ENCODE measurements at regions not wholly inside any gene's neighbourhood (a gene's known extent, or its start where the extent isn't known, plus 50 kb on each side); places are given as distances from the start of the nearest gene placed in this dataset.

GRCh38 chr4:56182356-56182755, 204.9 kb downstream of the AASDH start:
- no peak overlapping the region for H3K4me3 ChIP-seq (ENCODE audit: low read depth in 1 of 2, low read length in 2 of 2)
- no peaks in the 10 kb centered on the region for H3K36me3 ChIP-seq (ENCODE audit: control insufficient read depth in 1 of 2, insufficient read depth in 2 of 2, low read length in 2 of 2)
- no peak overlapping the region for H3K27ac ChIP-seq (ENCODE audit: low read length)
- H3K27me3 ChIP-seq (ENCODE audit: low read depth, low read length): no peaks in the 10 kb centered on the region
- no peaks in the 10 kb centered on the region for H3K9me3 ChIP-seq (ENCODE audit: control insufficient read depth in 1 of 2, low read length in 2 of 2)
- no peaks in the 10 kb centered on the region for H3K4me1 ChIP-seq (ENCODE audit: control insufficient read depth in 1 of 2, insufficient read depth in 2 of 2, low read length in 2 of 2)

GRCh38 chr4:56181140-56181953, 205.9 kb downstream of the AASDH start:
- Histone ChIP-seq H3K4me3 (ENCODE audit: low read depth in 1 of 2, low read length in 2 of 2) (no peak overlapping the region), H3K27me3 (ENCODE audit: low read depth, low read length) (no peaks in the 10 kb centered on the region), H3K9me3 (ENCODE audit: control insufficient read depth in 1 of 2, low read length in 2 of 2) (no peaks in the 10 kb centered on the region), H3K36me3 (ENCODE audit: control insufficient read depth in 1 of 2, insufficient read depth in 2 of 2, low read length in 2 of 2) (no peaks in the 10 kb centered on the region), H3K27ac (ENCODE audit: low read length) (no peak overlapping the region), H3K4me1 (ENCODE audit: control insufficient read depth in 1 of 2, insufficient read depth in 2 of 2, low read length in 2 of 2) (no peaks in the 10 kb centered on the region)

DNA sequence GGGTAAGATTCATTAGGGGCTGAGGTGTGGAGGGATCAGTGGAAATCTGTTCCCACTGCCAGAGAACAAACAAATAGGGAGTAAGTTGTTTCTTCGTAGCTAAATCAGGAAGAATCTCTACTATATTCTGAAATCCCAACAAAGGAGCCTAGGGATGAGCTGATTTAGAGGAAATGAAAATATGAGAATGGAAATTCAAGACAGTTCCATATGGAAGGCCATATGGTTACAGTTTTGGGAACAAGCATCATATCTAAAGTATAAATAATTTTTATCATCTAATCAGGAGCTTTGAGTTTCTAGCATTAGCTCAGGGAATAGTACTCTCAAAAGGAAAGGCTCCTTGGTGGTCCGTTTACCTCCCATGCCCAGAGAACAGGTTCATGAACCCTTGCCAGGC, 218.2 kb downstream of the AASDH start:
- Histone ChIP-seq H3K36me3 (ENCODE audit: control insufficient read depth in 1 of 2, insufficient read depth in 2 of 2, low read length in 2 of 2) (no peaks in the 10 kb centered on the region), H3K4me1 (ENCODE audit: control insufficient read depth in 1 of 2, insufficient read depth in 2 of 2, low read length in 2 of 2) (no peaks in the 10 kb centered on the region), H3K9me3 (ENCODE audit: control insufficient read depth in 1 of 2, low read length in 2 of 2) (peaks cover 0 to 7% of the 10 kb centered on the region in 2 donors), H3K27ac (ENCODE audit: low read length) (no peak overlapping the region), H3K4me3 (ENCODE audit: low read depth in 1 of 2, low read length in 2 of 2) (no peak overlapping the region), H3K27me3 (ENCODE audit: low read depth, low read length) (no peaks in the 10 kb centered on the region)

DNA sequence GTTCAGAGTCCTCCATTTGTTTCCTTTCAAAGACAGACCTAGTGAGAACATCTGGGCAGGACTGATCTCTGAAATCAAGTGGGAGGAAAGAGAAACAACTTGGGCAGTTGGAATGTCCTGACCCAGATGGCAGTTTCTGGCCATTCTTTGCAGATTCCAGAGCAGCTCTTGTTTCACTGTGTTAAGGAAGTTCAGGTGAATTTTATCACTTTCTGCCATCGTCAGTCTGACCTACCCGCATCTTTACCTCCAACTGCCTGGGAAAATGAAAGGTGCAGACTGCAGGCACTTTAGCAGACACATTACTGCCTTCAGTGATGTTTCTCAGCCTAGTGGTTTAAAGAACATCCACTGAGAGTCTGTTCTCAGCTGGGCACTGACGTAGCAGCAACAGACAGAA, 216.2 kb downstream of the CEP135 start:
- Histone ChIP-seq H3K4me1 (ENCODE audit: control insufficient read depth in 1 of 2, insufficient read depth in 2 of 2, low read length in 2 of 2) (no peaks in the 10 kb centered on the region), H3K27ac (ENCODE audit: low read length) (no peak overlapping the region), H3K27me3 (ENCODE audit: low read depth, low read length) (no peaks in the 10 kb centered on the region), H3K36me3 (ENCODE audit: control insufficient read depth in 1 of 2, insufficient read depth in 2 of 2, low read length in 2 of 2) (no peaks in the 10 kb centered on the region), H3K9me3 (ENCODE audit: control insufficient read depth in 1 of 2, low read length in 2 of 2) (peaks cover 0 to 7% of the 10 kb centered on the region in 2 donors), H3K4me3 (ENCODE audit: low read depth in 1 of 2, low read length in 2 of 2) (no peak overlapping the region)

DNA sequence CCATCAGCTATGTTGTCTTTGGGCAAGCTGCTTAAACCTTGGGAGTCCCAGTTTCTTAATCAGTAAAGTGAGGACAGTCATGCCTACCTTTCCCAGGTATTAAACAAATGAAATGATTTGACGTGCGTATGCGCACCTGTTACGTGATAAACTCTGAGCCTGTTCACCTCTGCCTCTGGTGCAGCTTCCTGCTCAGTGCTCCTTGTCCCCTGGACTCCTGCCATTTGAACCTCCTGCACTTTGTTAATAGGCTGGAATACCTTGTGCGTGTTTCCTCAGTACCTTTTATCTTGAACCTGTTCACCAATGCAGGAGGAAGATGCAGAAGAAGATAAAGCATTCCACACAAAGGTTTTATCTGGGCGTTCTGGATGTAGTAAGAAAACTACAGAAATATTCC, 211.9 kb downstream of the CEP135 start:
- no peaks in the 10 kb centered on the region for H3K9me3 ChIP-seq (ENCODE audit: control insufficient read depth in 1 of 2, low read length in 2 of 2)
- no peak overlapping the region for H3K27ac ChIP-seq (ENCODE audit: low read length)
- H3K36me3 ChIP-seq (ENCODE audit: control insufficient read depth in 1 of 2, insufficient read depth in 2 of 2, low read length in 2 of 2): no peaks in the 10 kb centered on the region
- H3K27me3 ChIP-seq (ENCODE audit: low read depth, low read length): no peaks in the 10 kb centered on the region
- no peaks in the 10 kb centered on the region for H3K4me1 ChIP-seq (ENCODE audit: control insufficient read depth in 1 of 2, insufficient read depth in 2 of 2, low read length in 2 of 2)
- H3K4me3 ChIP-seq (ENCODE audit: low read depth in 1 of 2, low read length in 2 of 2): no peak overlapping the region

DNA sequence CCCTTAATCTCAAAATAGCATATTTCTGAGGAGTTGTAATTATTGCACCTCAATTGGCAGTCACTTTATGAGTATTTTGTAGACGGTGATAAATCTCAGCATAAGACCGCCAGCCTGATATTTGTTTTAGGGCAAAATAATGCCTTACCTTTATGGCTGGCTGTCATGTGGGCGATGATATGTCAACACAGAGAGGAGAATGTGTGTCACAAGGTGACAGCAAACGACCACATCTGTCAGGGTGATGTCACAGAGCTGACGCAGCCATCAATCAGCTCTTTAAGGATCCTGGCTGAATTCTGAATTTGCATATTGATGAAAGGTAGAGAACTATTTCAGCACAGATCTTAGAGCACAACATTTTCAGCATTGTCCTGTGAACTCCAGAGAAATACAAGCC, 209.7 kb downstream of the CEP135 start:
- Histone ChIP-seq H3K9me3 (ENCODE audit: control insufficient read depth in 1 of 2, low read length in 2 of 2) (no peaks in the 10 kb centered on the region), H3K4me3 (ENCODE audit: low read depth in 1 of 2, low read length in 2 of 2) (no peak overlapping the region), H3K27ac (ENCODE audit: low read length) (no peak overlapping the region), H3K27me3 (ENCODE audit: low read depth, low read length) (no peaks in the 10 kb centered on the region), H3K4me1 (ENCODE audit: control insufficient read depth in 1 of 2, insufficient read depth in 2 of 2, low read length in 2 of 2) (no peaks in the 10 kb centered on the region), H3K36me3 (ENCODE audit: control insufficient read depth in 1 of 2, insufficient read depth in 2 of 2, low read length in 2 of 2) (no peaks in the 10 kb centered on the region)

DNA sequence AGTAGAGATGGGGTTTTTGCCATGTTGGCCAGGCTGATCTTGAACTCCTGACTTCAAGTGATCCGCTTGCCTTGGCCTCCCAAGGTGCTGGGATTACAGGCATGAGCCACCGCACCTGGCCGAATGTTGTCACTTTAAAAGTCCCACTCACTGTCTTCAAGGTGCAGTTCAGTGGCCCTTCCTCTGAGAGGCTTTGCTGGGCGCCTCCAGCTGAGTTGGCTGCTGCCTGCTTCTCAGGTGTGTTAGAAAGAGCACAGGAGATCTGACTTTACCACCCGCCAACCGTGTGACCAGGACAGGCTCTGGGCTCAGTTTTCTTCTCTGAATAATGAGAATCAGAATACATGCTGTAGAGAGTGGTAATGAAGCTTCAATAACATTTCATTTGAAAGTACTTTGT, 207.4 kb downstream of the CEP135 start:
- no peaks in the 10 kb centered on the region for H3K36me3 ChIP-seq (ENCODE audit: control insufficient read depth in 1 of 2, insufficient read depth in 2 of 2, low read length in 2 of 2)
- no peaks in the 10 kb centered on the region for H3K27me3 ChIP-seq (ENCODE audit: low read depth, low read length)
- H3K4me3 ChIP-seq (ENCODE audit: low read depth in 1 of 2, low read length in 2 of 2): no peak overlapping the region
- H3K9me3 ChIP-seq (ENCODE audit: control insufficient read depth in 1 of 2, low read length in 2 of 2): no peaks in the 10 kb centered on the region
- H3K4me1 ChIP-seq (ENCODE audit: control insufficient read depth in 1 of 2, insufficient read depth in 2 of 2, low read length in 2 of 2): no peaks in the 10 kb centered on the region
- H3K27ac ChIP-seq (ENCODE audit: low read length): no peak overlapping the region

DNA sequence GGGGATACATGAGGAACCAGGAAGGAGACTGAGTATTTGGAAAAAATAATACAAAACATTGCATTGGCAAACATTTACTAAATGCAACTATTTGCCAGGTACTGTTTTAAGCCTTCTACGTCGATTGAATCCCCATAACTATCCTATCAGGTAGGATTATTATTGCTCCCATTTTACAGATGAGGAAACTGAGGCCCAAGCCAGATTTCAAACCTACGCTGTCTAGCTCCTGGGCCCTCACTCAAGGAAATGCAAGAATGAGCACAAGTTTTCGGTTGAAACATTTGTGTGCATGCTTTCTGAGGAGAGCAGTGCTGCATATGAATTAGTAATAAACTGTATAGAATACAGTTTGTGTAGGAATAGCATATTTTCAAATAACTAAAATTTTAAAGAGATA, 206.7 kb downstream of the CEP135 start:
- H3K36me3 ChIP-seq (ENCODE audit: control insufficient read depth in 1 of 2, insufficient read depth in 2 of 2, low read length in 2 of 2): no peaks in the 10 kb centered on the region
- no peaks in the 10 kb centered on the region for H3K9me3 ChIP-seq (ENCODE audit: control insufficient read depth in 1 of 2, low read length in 2 of 2)
- no peak overlapping the region for H3K27ac ChIP-seq (ENCODE audit: low read length)
- H3K27me3 ChIP-seq (ENCODE audit: low read depth, low read length): no peaks in the 10 kb centered on the region
- H3K4me3 ChIP-seq (ENCODE audit: low read depth in 1 of 2, low read length in 2 of 2): no peak overlapping the region
- no peaks in the 10 kb centered on the region for H3K4me1 ChIP-seq (ENCODE audit: control insufficient read depth in 1 of 2, insufficient read depth in 2 of 2, low read length in 2 of 2)

DNA sequence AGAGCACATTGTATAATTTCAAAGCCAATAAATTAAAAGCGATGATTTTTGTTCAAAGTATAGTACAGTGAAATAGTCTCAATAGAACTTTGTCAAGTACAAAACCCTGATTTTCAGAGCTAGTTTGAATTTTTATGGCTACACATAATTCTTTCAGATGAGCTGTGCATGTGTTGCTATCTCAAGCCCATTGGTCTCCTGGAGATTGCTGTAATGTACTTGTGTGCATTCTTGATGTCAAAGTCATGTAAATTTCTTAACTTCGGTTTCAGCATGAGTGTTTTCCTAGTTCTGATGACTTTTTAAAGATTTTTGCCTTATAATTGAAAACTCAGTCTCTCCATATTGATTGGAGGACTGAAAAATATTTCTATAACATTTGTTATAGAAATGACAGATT, 200.8 kb downstream of the CEP135 start:
- Histone ChIP-seq H3K9me3 (ENCODE audit: control insufficient read depth in 1 of 2, low read length in 2 of 2) (no peaks in the 10 kb centered on the region), H3K4me3 (ENCODE audit: low read depth in 1 of 2, low read length in 2 of 2) (no peak overlapping the region), H3K27me3 (ENCODE audit: low read depth, low read length) (no peaks in the 10 kb centered on the region), H3K36me3 (ENCODE audit: control insufficient read depth in 1 of 2, insufficient read depth in 2 of 2, low read length in 2 of 2) (no peaks in the 10 kb centered on the region), H3K27ac (ENCODE audit: low read length) (no peak overlapping the region), H3K4me1 (ENCODE audit: control insufficient read depth in 1 of 2, insufficient read depth in 2 of 2, low read length in 2 of 2) (no peaks in the 10 kb centered on the region)

GRCh38 chr4:56148428-56148827, 199.7 kb downstream of the CEP135 start:
- H3K4me1 ChIP-seq (ENCODE audit: control insufficient read depth in 1 of 2, insufficient read depth in 2 of 2, low read length in 2 of 2): no peaks in the 10 kb centered on the region
- H3K4me3 ChIP-seq (ENCODE audit: low read depth in 1 of 2, low read length in 2 of 2): no peak overlapping the region
- H3K27me3 ChIP-seq (ENCODE audit: low read depth, low read length): no peaks in the 10 kb centered on the region
- H3K36me3 ChIP-seq (ENCODE audit: control insufficient read depth in 1 of 2, insufficient read depth in 2 of 2, low read length in 2 of 2): no peaks in the 10 kb centered on the region
- H3K9me3 ChIP-seq (ENCODE audit: control insufficient read depth in 1 of 2, low read length in 2 of 2): no peaks in the 10 kb centered on the region
- H3K27ac ChIP-seq (ENCODE audit: low read length): no peak overlapping the region

DNA sequence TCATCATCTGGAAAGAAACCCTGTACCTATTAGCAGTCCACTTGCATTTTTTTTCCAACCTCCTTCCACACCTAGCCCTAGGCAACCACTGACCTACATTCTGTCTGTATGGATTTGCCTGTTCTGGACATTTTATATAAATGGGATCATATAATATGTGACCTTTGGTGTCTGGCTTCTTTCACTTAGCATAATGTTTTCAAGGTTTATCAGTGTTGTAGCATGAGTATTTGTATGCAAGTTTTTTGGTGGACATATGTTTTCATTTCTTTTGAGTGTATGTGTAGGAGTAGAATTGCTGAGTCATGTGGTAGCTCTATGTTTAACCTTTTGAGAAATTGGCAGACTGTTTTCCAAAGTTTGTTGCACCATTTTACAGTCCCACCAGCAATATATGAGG, 198.6 kb downstream of the CEP135 start:
- Histone ChIP-seq H3K27ac (ENCODE audit: low read length) (no peak overlapping the region), H3K4me1 (ENCODE audit: control insufficient read depth in 1 of 2, insufficient read depth in 2 of 2, low read length in 2 of 2) (no peaks in the 10 kb centered on the region)

GRCh38 chr4:56146956-56147355, 198.2 kb downstream of the CEP135 start:
- H3K27ac ChIP-seq (ENCODE audit: low read length): no peak overlapping the region
- no peaks in the 10 kb centered on the region for H3K36me3 ChIP-seq (ENCODE audit: control insufficient read depth in 1 of 2, insufficient read depth in 2 of 2, low read length in 2 of 2)
- H3K27me3 ChIP-seq (ENCODE audit: low read depth, low read length): no peaks in the 10 kb centered on the region
- no peak overlapping the region for H3K4me3 ChIP-seq (ENCODE audit: low read depth in 1 of 2, low read length in 2 of 2)
- no peaks in the 10 kb centered on the region for H3K4me1 ChIP-seq (ENCODE audit: control insufficient read depth in 1 of 2, insufficient read depth in 2 of 2, low read length in 2 of 2)
- H3K9me3 ChIP-seq (ENCODE audit: control insufficient read depth in 1 of 2, low read length in 2 of 2): no peaks in the 10 kb centered on the region

More for the DNA sequence above, 198.6 kb downstream of the CEP135 start:
- no peak overlapping the region for H3K4me3 ChIP-seq (ENCODE audit: low read depth in 1 of 2, low read length in 2 of 2)
- no peaks in the 10 kb centered on the region for H3K36me3 ChIP-seq (ENCODE audit: control insufficient read depth in 1 of 2, insufficient read depth in 2 of 2, low read length in 2 of 2)
- H3K9me3 ChIP-seq (ENCODE audit: control insufficient read depth in 1 of 2, low read length in 2 of 2): no peaks in the 10 kb centered on the region
- no peaks in the 10 kb centered on the region for H3K27me3 ChIP-seq (ENCODE audit: low read depth, low read length)

Data from muscle layer of duodenum (tissue), 2 donors.